Tibial nerve (tissue), 4 donors: ENCODE measurements at regions not wholly inside any gene's neighbourhood (a gene's known extent, or its start where the extent isn't known, plus 50 kb on each side); places are given as distances from the start of the nearest gene placed in this dataset.
A peak's percentile ranks its signal among the peaks of the same experiment; 100 is the strongest.

ENCODE experiments used
- DNase-seq, 2 donors: peaks; one replicate each; pipeline ENCODE4 v3.0.0-alpha.2; 2019; ENCODE audit warnings: low spot score in 2 of 2
- H3K27ac ChIP-seq, 4 donors: fragments of 200-600 bp; sonication (generic) in 3 of 4; one replicate each; pipeline ENCODE4 v1.5.1; 2017 to 2019; ENCODE audit warnings: mild to moderate bottlenecking in 1 of 4
- H3K27me3 ChIP-seq, 2 donors: fragments of 200-600 bp; sonication (generic) in 1 of 2; one replicate each; pipeline versions ENCODE4 v1.5.1 to v1.6.0; 2017 to 2019
- H3K36me3 ChIP-seq, 3 donors: fragments of 200-600 bp; sonication (generic); one replicate each; pipeline ENCODE4 v1.5.1; 2018 to 2019
- H3K4me1 ChIP-seq, 4 donors: fragments of 200-600 bp; sonication (generic) in 3 of 4; one replicate each; pipeline ENCODE4 v1.5.1; 2017 to 2019
- H3K4me3 ChIP-seq, 4 donors: fragments of 200-600 bp; sonication (generic) in 3 of 4; one replicate each; pipeline ENCODE4 v1.5.1; 2017 to 2019; ENCODE audit warnings: mild to moderate bottlenecking in 1 of 4, moderate library complexity in 1 of 4
- H3K9me3 ChIP-seq, 4 donors: fragments of 200-600 bp; sonication (generic) in 3 of 4; one replicate each; pipeline ENCODE4 v1.5.1; 2017 to 2019
- EP300 ChIP-seq, 2 donors: sonication (generic); formaldehyde crosslinking; IDR thresholded peaks; one replicate each; pipeline ENCODE4 v1.6.1; 2017; ENCODE audit warnings: antibody characterized with exemption in 2 of 2, mild to moderate bottlenecking in 1 of 2
- POLR2A ChIP-seq, 2 donors: fragments of 450-650 bp; IDR thresholded peaks; one replicate each; pipeline ENCODE4 v1.6.1; 2017; ENCODE audit warnings: antibody characterized with exemption in 2 of 2, mild to moderate bottlenecking in 2 of 2, moderate library complexity in 2 of 2
- WGBS, 2 donors: methylation state at CpG; one replicate each; pipeline ENCODE4 v1.1.5; 2018; 5-methylcytosine and 5-hydroxymethylcytosine counted together
- TF ChIP-seq, protein P1 (sequence below), 5 experiments: fragments of 200-600 bp in 3 of 5; fragments of 450-650 bp in 2 of 5; sonication (generic) in 3 of 5; IDR thresholded peaks; one replicate each; pipeline ENCODE4 v1.5.1; 2016 to 2019; ENCODE audit warnings: antibody characterized with exemption in 5 of 5, mild to moderate bottlenecking in 3 of 5, moderate library complexity in 2 of 5

DNA sequence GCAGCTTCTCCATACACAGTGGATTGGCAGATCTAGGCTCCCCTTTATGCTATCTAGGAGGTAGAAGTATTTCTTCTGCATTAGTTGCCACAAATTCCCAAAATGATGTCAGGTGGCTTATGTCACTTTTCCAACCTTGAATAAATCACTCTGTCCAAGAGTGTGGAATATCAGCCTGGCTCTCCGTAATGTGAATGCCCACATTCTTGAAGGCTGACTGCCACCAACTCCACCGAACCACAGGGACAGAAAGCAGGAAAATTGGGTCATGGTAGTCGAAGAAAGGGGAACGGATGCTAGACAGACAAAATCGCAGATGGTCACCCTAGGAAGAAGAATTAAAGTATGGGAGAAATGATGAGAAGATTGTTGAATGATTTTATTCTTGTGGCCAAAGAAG, 624.9 kb upstream of the CDH2 start:
- H3K4me1 ChIP-seq: no peaks in the 10 kb centered on the region
- DNase-seq: no peak
- no peak for TF ChIP-seq POLR2A (IDR thresholded peaks at IDR 0.05)
- no peak for TF ChIP-seq EP300 (IDR thresholded peaks at IDR 0.05)
- TF ChIP-seq, protein P1, sequence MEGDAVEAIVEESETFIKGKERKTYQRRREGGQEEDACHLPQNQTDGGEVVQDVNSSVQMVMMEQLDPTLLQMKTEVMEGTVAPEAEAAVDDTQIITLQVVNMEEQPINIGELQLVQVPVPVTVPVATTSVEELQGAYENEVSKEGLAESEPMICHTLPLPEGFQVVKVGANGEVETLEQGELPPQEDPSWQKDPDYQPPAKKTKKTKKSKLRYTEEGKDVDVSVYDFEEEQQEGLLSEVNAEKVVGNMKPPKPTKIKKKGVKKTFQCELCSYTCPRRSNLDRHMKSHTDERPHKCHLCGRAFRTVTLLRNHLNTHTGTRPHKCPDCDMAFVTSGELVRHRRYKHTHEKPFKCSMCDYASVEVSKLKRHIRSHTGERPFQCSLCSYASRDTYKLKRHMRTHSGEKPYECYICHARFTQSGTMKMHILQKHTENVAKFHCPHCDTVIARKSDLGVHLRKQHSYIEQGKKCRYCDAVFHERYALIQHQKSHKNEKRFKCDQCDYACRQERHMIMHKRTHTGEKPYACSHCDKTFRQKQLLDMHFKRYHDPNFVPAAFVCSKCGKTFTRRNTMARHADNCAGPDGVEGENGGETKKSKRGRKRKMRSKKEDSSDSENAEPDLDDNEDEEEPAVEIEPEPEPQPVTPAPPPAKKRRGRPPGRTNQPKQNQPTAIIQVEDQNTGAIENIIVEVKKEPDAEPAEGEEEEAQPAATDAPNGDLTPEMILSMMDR (IDR thresholded peaks at IDR 0.05): no peak
- H3K27me3 ChIP-seq: no peaks in the 10 kb centered on the region
- H3K27ac ChIP-seq: no peak overlapping the region
- H3K9me3 ChIP-seq: no peaks in the 10 kb centered on the region
- no peaks in the 10 kb centered on the region for H3K36me3 ChIP-seq
- 89 to 92% methylated on average over 5 of the region's 5 CpGs for WGBS, 2 donors
- no peak overlapping the region for H3K4me3 ChIP-seq

DNA sequence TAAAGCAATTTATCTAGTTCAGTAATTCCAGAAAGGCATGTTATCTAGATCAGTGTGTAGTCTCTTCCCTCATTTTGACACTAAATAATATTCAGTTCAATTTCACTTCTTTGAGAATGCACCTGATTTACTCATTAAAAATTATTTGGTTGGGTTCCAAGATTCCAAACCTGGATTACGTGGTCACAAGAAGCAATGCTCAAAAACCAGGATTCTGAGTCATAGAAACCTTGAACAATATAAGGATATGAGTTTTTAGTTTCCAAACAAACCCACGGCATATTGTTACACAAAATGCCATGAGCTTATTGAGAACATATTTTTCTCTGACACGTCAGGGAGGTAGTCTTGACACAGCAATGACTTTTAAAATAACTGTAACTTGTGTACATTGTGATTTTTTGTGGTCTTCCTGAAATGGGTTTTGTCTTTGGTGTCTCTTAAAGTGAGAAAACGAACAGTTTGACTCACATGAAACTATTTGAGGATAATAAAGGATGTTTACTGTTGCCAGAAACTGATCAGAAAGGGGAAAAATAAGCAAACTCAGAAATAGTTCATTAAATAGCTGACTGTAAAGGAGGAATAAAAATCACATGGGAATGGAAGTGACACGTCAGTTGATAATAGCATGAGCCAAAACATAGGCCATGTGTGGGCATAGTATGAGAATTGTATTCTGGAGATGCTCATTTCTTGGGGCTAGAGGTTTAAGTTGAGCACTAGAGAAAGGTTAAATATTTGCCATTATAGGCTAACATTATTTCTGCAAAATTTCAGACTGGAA, 617.7 kb upstream of the CDH2 start:
- H3K4me1 ChIP-seq: peaks cover 0 to 16% (median 5%) of the 10 kb centered on the region in 4 donors
- 50 to 53% methylated on average over 5 of the region's 5 CpGs for WGBS, 2 donors
- H3K9me3 ChIP-seq: no peaks in the 10 kb centered on the region
- H3K4me3 ChIP-seq: no peak overlapping the region
- no peaks in the 10 kb centered on the region for H3K27me3 ChIP-seq
- H3K27ac ChIP-seq: no peak overlapping the region
- TF ChIP-seq POLR2A (IDR thresholded peaks at IDR 0.05): no peak
- H3K36me3 ChIP-seq: no peaks in the 10 kb centered on the region
- DNase-seq: no peak

DNA sequence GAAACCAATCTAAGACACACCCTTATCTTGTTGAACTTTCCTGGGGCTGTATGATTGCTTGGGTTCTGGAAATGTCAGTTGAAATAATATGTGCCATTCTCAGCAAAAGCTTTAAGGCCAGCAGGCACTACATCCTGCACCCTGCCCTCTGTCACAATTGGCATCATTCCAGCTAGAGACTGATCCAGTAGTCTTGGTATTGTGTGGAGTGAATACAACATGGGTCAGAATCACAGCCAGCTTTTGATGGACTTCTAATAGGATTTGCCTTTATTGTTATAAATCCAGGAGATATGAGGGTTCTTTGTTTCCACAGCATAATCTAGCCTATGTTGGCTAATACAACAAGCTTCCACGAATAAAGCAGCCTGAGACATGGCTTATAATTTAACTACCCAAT, 617.0 kb upstream of the CDH2 start:
- Histone ChIP-seq H3K4me1 (peaks cover 0 to 16% (median 5%) of the 10 kb centered on the region in 4 donors), H3K27ac (no peak overlapping the region), H3K36me3 (no peaks in the 10 kb centered on the region), H3K27me3 (no peaks in the 10 kb centered on the region), H3K4me3 (no peak overlapping the region), H3K9me3 (no peaks in the 10 kb centered on the region)
- DNase-seq: no peak
- 32 to 41% methylated on average over 1 of the region's 1 CpG for WGBS, 2 donors
- TF ChIP-seq POLR2A (IDR thresholded peaks at IDR 0.05) (no peak), EP300 (IDR thresholded peaks at IDR 0.05) (no peak)
- TF ChIP-seq, protein P1 (IDR thresholded peaks at IDR 0.05): no peak

- Histone ChIP-seq H3K27me3 (no peaks in the 10 kb centered on the region), H3K27ac (no peak overlapping the region), H3K4me1 (peaks cover 0 to 16% (median 5%) of the 10 kb centered on the region in 4 donors), H3K9me3 (no peaks in the 10 kb centered on the region), H3K4me3 (no peak overlapping the region), H3K36me3 (no peaks in the 10 kb centered on the region)
- 81 to 82% methylated on average over 4 of the region's 4 CpGs for WGBS, 2 donors
- DNase-seq: no peak
- TF ChIP-seq, protein P1 (IDR thresholded peaks at IDR 0.05): no peak
- TF ChIP-seq POLR2A (IDR thresholded peaks at IDR 0.05) (no peak), EP300 (IDR thresholded peaks at IDR 0.05) (no peak)
Measured at GRCh38 chr18:28792404-28793086, 615.6 kb upstream of the CDH2 start.

- TF ChIP-seq POLR2A (IDR thresholded peaks at IDR 0.05) (no peak), EP300 (IDR thresholded peaks at IDR 0.05) (no peak)
- TF ChIP-seq, protein P1 (IDR thresholded peaks at IDR 0.05): no peak
- WGBS, 2 donors: 47 to 64% methylated on average over 2 of the region's 2 CpGs
- H3K36me3 ChIP-seq: no peaks in the 10 kb centered on the region
- H3K4me3 ChIP-seq: no peak overlapping the region
- peaks cover 0 to 16% (median 5%) of the 10 kb centered on the region in 4 donors for H3K4me1 ChIP-seq
- no peaks in the 10 kb centered on the region for H3K9me3 ChIP-seq
- DNase-seq: no peak
- H3K27me3 ChIP-seq: no peaks in the 10 kb centered on the region
- H3K27ac ChIP-seq: peak overlapping the region in 1 of 4 donors; percentile 43
Measured at GRCh38 chr18:28791101-28791500, 614.2 kb upstream of the CDH2 start.
